OCI-LY3 (cell line): ENCODE measurements at regions not wholly inside any gene's neighbourhood (a gene's known extent, or its start where the extent isn't known, plus 50 kb on each side); places are given as distances from the start of the nearest gene placed in this dataset.

Experiments used
- EZH2phosphoT487 ChIP-seq: fragments of 200-600 bp; shearing (Covaris generic); IDR thresholded peaks from 2 replicates; pipeline ENCODE4 v1.6.1; 2018; ENCODE audit warnings: antibody characterized with exemption, mixed run types, low read depth
- TF ChIP-seq, protein P1 (sequence below): fragments of 200-600, 300-600 bp; sonication (generic); IDR thresholded peaks from 2 replicates; pipeline ENCODE4 v1.5.1; 2014; ENCODE audit warnings: antibody characterized with exemption, low read length, low read depth

DNA sequence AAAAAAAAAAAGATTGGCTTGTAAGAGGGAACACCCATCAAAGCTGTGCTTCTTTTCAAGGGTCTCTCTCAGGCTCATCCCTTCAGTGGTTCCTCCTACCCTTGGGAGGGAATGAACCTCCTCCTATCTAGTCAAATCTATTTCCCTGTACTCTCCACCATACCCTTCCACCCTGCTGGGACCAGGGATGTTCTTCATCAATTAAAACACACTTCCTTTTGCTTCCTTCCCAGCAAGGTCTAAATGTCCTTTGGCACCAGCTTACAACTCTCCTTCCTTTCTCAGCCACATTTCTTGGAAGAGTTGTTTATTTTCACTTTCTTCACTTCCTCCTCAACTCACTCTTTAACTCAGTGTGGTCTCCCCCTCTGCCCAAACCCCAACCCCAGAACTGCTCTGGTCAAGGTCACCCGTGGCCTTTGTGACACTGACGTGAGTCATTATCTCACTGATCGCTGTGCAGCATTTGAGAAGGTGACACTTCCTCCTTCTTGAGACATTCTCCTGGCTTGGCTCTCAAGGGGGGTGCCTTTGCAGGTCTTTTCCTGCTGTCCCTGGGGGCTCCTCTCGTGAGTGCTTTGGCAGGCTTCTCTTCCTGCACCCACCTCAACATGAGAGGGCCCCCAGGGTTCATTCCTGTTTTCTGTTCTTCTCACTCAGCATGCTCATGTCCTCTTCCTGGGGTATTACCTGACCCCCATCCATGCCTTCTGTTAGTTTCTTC is 210.5 kb upstream of the TLE3 start:
- TF ChIP-seq, protein P1, sequence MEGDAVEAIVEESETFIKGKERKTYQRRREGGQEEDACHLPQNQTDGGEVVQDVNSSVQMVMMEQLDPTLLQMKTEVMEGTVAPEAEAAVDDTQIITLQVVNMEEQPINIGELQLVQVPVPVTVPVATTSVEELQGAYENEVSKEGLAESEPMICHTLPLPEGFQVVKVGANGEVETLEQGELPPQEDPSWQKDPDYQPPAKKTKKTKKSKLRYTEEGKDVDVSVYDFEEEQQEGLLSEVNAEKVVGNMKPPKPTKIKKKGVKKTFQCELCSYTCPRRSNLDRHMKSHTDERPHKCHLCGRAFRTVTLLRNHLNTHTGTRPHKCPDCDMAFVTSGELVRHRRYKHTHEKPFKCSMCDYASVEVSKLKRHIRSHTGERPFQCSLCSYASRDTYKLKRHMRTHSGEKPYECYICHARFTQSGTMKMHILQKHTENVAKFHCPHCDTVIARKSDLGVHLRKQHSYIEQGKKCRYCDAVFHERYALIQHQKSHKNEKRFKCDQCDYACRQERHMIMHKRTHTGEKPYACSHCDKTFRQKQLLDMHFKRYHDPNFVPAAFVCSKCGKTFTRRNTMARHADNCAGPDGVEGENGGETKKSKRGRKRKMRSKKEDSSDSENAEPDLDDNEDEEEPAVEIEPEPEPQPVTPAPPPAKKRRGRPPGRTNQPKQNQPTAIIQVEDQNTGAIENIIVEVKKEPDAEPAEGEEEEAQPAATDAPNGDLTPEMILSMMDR: no peak
- no peak for TF ChIP-seq EZH2phosphoT487
